ENCODE measurements at regions not wholly inside any gene's neighbourhood (a gene's known extent, or its start where the extent isn't known, plus 50 kb on each side); places are given as distances from the start of the nearest gene placed in this dataset.

- no peak overlapping the region for H3K4me3 ChIP-seq (ENCODE audit: low read depth, low read length)
- CTCF ChIA-PET, result no interaction called here
- DNase-seq (ENCODE audit: low read depth, low spot score), result no peak
- POLR2A ChIA-PET, result no interaction called here
- TF ChIP-seq, protein P1, sequence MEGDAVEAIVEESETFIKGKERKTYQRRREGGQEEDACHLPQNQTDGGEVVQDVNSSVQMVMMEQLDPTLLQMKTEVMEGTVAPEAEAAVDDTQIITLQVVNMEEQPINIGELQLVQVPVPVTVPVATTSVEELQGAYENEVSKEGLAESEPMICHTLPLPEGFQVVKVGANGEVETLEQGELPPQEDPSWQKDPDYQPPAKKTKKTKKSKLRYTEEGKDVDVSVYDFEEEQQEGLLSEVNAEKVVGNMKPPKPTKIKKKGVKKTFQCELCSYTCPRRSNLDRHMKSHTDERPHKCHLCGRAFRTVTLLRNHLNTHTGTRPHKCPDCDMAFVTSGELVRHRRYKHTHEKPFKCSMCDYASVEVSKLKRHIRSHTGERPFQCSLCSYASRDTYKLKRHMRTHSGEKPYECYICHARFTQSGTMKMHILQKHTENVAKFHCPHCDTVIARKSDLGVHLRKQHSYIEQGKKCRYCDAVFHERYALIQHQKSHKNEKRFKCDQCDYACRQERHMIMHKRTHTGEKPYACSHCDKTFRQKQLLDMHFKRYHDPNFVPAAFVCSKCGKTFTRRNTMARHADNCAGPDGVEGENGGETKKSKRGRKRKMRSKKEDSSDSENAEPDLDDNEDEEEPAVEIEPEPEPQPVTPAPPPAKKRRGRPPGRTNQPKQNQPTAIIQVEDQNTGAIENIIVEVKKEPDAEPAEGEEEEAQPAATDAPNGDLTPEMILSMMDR (IDR thresholded peaks at IDR 0.05; ENCODE audit: insufficient read depth, low read length, missing control alignments), result no peak
Measured at GRCh38 chr2:239777219-239777618, 247.9 kb downstream of the NDUFA10 start.

DNA sequence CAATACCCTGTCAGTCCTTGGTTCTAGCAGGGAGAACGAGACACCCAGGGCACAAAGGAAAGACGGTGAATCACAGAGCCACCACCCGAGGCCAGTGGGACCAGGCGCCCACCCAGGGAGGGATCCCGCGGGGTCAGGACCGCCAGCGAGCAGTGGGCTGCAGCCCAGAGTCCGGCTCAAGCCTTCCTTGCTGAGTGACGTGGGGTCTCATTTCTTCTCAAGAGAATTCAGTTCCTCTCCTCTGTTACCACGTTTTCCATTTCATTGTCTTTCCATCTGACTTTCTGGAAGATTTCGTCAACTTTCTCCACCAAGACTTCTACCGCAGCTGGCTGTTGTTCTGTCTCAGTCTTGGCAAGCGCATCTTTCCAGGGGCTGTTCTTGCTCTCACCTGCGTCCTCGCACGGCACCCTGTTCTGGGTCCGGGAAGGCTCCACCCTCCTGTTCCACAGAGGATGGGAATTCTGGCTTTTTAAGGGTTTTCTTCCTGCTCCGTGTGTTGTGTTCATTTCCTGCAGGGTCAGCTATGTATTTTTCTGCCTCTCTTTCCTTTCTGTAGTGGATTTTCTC lies 248.6 kb downstream of the NDUFA10 start:
- DNase-seq (ENCODE audit: low read depth, low spot score), result no peak
- CTCF ChIA-PET, result no interaction called here

GRCh38 chr2:239775623-239776435 lies 249.3 kb downstream of the NDUFA10 start:
- no peak for DNase-seq (ENCODE audit: low read depth, low spot score)
- TF ChIP-seq, protein P1 (IDR thresholded peaks at IDR 0.05; ENCODE audit: insufficient read depth, low read length, missing control alignments), result no peak
- H3K4me3 ChIP-seq (ENCODE audit: low read depth, low read length), result no peak overlapping the region
- ChIA-PET CTCF (no interaction called here), POLR2A (no interaction called here)

More for the DNA sequence above, 248.6 kb downstream of the NDUFA10 start:
- H3K4me3 ChIP-seq (ENCODE audit: low read depth, low read length), result no peak overlapping the region
- POLR2A ChIA-PET, result no interaction called here
- TF ChIP-seq, protein P1 (IDR thresholded peaks at IDR 0.05; ENCODE audit: insufficient read depth, low read length, missing control alignments), result no peak

- ChIA-PET POLR2A (no interaction called here), CTCF (interaction anchor here (0.7 kb wide), 1 partner anchor 182 kb away, joined by 3 read pairs; no protein-coding TSS in a partner anchor)
- H3K4me3 ChIP-seq (ENCODE audit: low read depth, low read length), result no peak overlapping the region
- TF ChIP-seq, protein P1 (IDR thresholded peaks at IDR 0.05; ENCODE audit: insufficient read depth, low read length, missing control alignments), result no peak
- no peak for DNase-seq (ENCODE audit: low read depth, low spot score)
Measured at GRCh38 chr2:239774933-239775622, 250.1 kb downstream of the NDUFA10 start.

DNA sequence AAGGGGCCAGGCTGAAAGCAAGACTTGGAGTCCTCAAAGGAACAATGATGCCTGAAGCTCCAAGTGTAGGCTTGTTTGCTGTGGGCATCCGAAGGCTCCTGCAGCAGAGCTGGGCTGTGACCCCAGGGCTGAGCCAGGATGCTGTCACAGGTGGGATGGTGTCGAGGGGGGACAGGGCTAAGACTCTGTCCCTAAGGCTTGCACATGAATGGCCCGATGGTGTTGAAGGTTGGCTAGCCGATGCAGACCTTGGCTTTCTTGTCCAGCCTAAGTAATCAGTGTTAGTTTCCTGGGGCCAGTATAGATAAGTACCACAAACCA lies 251.0 kb downstream of the NDUFA10 start:
- DNase-seq (ENCODE audit: low read depth, low spot score), result no peak
- TF ChIP-seq, protein P1 (IDR thresholded peaks at IDR 0.05; ENCODE audit: insufficient read depth, low read length, missing control alignments), result no peak
- CTCF ChIA-PET, result no interaction called here
- POLR2A ChIA-PET, result no interaction called here
- H3K4me3 ChIP-seq (ENCODE audit: low read depth, low read length), result no peak overlapping the region
